Prostate gland (tissue), 2 donors: ENCODE measurements at regions not wholly inside any gene's neighbourhood (a gene's known extent, or its start where the extent isn't known, plus 50 kb on each side); places are given as distances from the start of the nearest gene placed in this dataset.

Experiments used
- DNase-seq: peaks from one replicate; pipeline ENCODE4 v3.0.0-alpha.2; 2019; ENCODE audit warnings: low spot score
- H3K27ac ChIP-seq, 2 donors: fragments of 200-600 bp; sonication (generic); 2 replicates each; pipeline ENCODE4 v1.5.1; 2017 to 2019
- H3K27me3 ChIP-seq: fragments of 200-600 bp; sonication (generic); replicated peaks from 2 replicates; pipeline ENCODE4 v1.5.1; 2019; ENCODE audit not compliant: insufficient read depth
- H3K36me3 ChIP-seq, 2 donors: fragments of 200-600 bp; sonication (generic); 1 replicate in 1 of 2; 2 replicates in 1 of 2; pipeline versions ENCODE4 v1.5.1 to v1.8.1; 2017 to 2019
- H3K4me1 ChIP-seq: fragments of 200-600 bp; sonication (generic); replicated peaks from 2 replicates; pipeline ENCODE4 v1.5.1; 2019
- H3K4me3 ChIP-seq, 2 donors: fragments of 200-600 bp; sonication (generic); 2 replicates each; pipeline ENCODE4 v1.5.1; 2017 to 2019
- H3K9me3 ChIP-seq: fragments of 200-600 bp; sonication (generic); 2 replicates; pipeline ENCODE4 v1.5.1; 2017
- POLR2A ChIP-seq: fragments of 450-650 bp; IDR thresholded peaks from one replicate; pipeline ENCODE4 v1.6.1; 2016; ENCODE audit warnings: antibody characterized with exemption, mild to moderate bottlenecking
- POLR2AphosphoS5 ChIP-seq: sonication (generic); formaldehyde crosslinking; IDR thresholded peaks from one replicate; pipeline ENCODE4 v1.6.1; 2017; ENCODE audit warnings: antibody characterized with exemption
- WGBS: methylation state at CpG from one replicate; pipeline ENCODE4 v1.1.5; 2018; 5-methylcytosine and 5-hydroxymethylcytosine counted together
- intact Hi-C: fragments of 100-400 bp; cut with DNase I; formaldehyde crosslinking; loops from one replicate; pipeline ENCODE4 v1.14.2; 2022
- TF ChIP-seq, protein P1 (sequence below), 4 experiments: fragments of 200-600 bp in 2 of 4; fragments of 450-650 bp in 2 of 4; sonication (generic) in 2 of 4; IDR thresholded peaks; 1 replicate in 3 of 4; 2 replicates in 1 of 4; pipeline ENCODE4 v1.5.1; 2016 to 2019; ENCODE audit warnings: antibody characterized with exemption in 4 of 4, mild to moderate bottlenecking in 2 of 4, moderate library complexity in 2 of 4

DNA sequence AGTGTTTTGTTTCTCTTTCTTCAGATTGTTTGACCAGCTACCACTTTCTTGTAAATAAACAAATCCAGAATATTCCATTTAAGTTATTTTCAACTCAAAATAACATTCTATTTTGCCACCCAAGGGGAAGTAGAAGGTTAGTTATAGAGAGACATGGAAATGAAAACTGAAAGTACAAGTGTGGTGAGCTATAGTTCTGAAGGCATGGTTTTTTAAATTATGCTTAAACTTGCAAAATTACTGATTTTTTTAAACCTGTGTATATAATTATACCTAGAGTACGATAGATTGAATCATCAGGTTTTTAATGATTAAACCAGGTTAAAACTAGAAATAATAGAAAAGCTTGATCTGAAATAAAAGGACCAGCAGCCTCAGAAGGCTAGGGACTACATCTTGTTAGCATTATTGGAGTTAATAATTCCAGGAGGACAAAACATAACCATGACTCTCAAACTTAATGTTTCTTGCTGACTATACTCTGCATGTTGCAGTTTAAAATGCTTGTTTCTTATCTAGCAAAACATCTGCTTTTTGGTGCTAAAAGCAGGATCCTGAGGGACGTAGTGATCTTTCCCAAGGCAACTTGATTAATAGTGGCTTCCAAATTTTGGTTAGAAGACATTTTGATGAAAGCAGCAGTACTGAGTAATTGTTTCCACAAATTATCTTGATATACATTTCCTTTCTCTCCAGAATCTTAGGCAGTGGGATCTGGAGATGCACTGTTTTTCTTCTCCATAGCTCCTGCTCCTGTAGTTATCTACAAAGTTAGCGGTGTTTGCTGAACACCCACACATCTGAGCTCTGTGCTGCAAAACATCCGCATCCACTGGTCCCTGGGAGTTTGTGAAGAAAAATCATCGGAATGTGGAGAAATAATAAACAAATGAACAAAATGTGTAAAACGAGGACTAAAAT lies 327.2 kb upstream of the PKDCC start:
- WGBS = 50% methylated on average over 6 of the region's 6 CpGs

GRCh38 chr2:41722668-41723369 lies 325.0 kb upstream of the PKDCC start:
- TF ChIP-seq POLR2A = no peak
- TF ChIP-seq POLR2AphosphoS5 = no peak
- TF ChIP-seq, protein P1, sequence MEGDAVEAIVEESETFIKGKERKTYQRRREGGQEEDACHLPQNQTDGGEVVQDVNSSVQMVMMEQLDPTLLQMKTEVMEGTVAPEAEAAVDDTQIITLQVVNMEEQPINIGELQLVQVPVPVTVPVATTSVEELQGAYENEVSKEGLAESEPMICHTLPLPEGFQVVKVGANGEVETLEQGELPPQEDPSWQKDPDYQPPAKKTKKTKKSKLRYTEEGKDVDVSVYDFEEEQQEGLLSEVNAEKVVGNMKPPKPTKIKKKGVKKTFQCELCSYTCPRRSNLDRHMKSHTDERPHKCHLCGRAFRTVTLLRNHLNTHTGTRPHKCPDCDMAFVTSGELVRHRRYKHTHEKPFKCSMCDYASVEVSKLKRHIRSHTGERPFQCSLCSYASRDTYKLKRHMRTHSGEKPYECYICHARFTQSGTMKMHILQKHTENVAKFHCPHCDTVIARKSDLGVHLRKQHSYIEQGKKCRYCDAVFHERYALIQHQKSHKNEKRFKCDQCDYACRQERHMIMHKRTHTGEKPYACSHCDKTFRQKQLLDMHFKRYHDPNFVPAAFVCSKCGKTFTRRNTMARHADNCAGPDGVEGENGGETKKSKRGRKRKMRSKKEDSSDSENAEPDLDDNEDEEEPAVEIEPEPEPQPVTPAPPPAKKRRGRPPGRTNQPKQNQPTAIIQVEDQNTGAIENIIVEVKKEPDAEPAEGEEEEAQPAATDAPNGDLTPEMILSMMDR (IDR thresholded peaks at IDR 0.05) = no peak
- intact Hi-C loops = no loop called here
- Histone ChIP-seq H3K36me3 (no peaks in the 10 kb centered on the region), H3K4me3 (no peak overlapping the region), H3K9me3 (no peaks in the 10 kb centered on the region), H3K4me1 (no peaks in the 10 kb centered on the region), H3K27me3 (no peaks in the 10 kb centered on the region), H3K27ac (no peak overlapping the region)
- no peak for DNase-seq
- WGBS = 70% methylated on average over 6 of the region's 6 CpGs

More for the DNA sequence above, 327.2 kb upstream of the PKDCC start:
- H3K9me3 ChIP-seq = no peaks in the 10 kb centered on the region
- H3K27me3 ChIP-seq = no peaks in the 10 kb centered on the region
- no peaks in the 10 kb centered on the region for H3K36me3 ChIP-seq
- H3K27ac ChIP-seq = no peak overlapping the region
- H3K4me1 ChIP-seq = no peaks in the 10 kb centered on the region
- intact Hi-C loops = no loop called here
- H3K4me3 ChIP-seq = no peak overlapping the region
- TF ChIP-seq POLR2A (no peak), POLR2AphosphoS5 (no peak)
- TF ChIP-seq, protein P1 (IDR thresholded peaks at IDR 0.05) = no peak
- DNase-seq = no peak

DNA sequence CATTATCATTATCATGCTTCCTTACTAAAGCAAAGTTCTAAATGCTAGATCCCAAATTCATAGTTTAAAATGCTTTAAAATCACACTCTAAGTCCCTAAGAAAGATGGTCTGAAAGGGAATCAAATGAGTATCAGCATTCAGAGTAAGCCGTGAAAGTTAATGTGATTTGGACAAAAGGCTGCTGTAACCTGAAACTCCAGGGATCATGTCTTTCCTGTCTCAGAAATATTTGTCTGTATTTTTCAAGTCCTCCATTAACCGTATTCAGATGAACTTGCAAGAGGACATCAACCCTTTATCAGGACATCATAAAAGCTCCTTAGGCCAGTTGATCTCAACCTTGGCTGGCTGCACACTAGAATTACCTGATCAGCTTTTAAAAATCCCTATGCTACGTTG lies 324.3 kb upstream of the PKDCC start:
- TF ChIP-seq POLR2A (no peak), POLR2AphosphoS5 (no peak)
- TF ChIP-seq, protein P1 (IDR thresholded peaks at IDR 0.05) = no peak
- Histone ChIP-seq H3K9me3 (no peaks in the 10 kb centered on the region), H3K4me3 (no peak overlapping the region), H3K36me3 (no peaks in the 10 kb centered on the region), H3K27me3 (no peaks in the 10 kb centered on the region), H3K27ac (no peak overlapping the region), H3K4me1 (no peaks in the 10 kb centered on the region)
- 36% methylated on average over 3 of the region's 3 CpGs for WGBS
- intact Hi-C loops = no loop called here
- no peak for DNase-seq

DNA sequence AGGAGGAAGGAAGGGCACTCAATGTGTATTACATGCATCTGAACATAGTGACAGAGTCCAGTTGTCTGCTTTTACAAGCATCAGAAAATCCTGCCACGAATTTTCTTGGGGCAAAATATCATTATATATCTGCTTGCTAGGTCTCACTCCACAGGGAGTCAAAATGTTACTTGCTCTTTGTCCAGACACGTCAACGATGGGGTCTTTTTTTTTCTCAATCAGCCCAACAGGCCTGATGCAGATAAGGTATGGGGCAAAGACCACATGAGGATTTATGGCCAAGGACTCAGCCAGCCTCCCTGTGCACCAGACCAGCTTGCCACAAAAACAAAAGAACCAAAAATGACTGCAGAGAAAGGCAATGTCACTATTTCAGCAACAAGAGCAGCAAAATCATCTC lies 323.4 kb upstream of the PKDCC start:
- no peak overlapping the region for H3K4me3 ChIP-seq
- 69% methylated on average over 3 of the region's 3 CpGs for WGBS
- no peaks in the 10 kb centered on the region for H3K4me1 ChIP-seq
- no peak overlapping the region for H3K27ac ChIP-seq
- no peaks in the 10 kb centered on the region for H3K27me3 ChIP-seq
- DNase-seq = no peak
- intact Hi-C loops = no loop called here
- TF ChIP-seq, protein P1 (IDR thresholded peaks at IDR 0.05) = no peak
- TF ChIP-seq POLR2AphosphoS5 (no peak), POLR2A (no peak)
- no peaks in the 10 kb centered on the region for H3K9me3 ChIP-seq
- H3K36me3 ChIP-seq = no peaks in the 10 kb centered on the region
